ENCODE measurements at regions not wholly inside any gene's neighbourhood (a gene's known extent, or its start where the extent isn't known, plus 50 kb on each side); places are given as distances from the start of the nearest gene placed in this dataset.

- ATAC-seq: no peak; the same call in 2 of the 3 replicates
- TF ChIP-seq ZNF8 (CRISPR knock-in tag; IDR thresholded peaks at IDR 0.05): no peak
- no peak for TF ChIP-seq OSR1 (CRISPR knock-in tag; IDR thresholded peaks at IDR 0.05)
- TF ChIP-seq ZC3H10 (CRISPR knock-in tag; IDR thresholded peaks at IDR 0.05): no peak
- no peak for TF ChIP-seq CSDC2 (CRISPR knock-in tag; IDR thresholded peaks at IDR 0.05)
- TF ChIP-seq ISL1 (CRISPR knock-in tag; IDR thresholded peaks at IDR 0.05): no peak
- TF ChIP-seq ARNTL (CRISPR knock-in tag; IDR thresholded peaks at IDR 0.05; ENCODE audit: borderline replicate concordance, low read depth): no peak
- no peak for TF ChIP-seq CSRNP3 (CRISPR knock-in tag; IDR thresholded peaks at IDR 0.05)
- TF ChIP-seq ZFP30 (CRISPR knock-in tag; IDR thresholded peaks at IDR 0.05): no peak
- no peak for TF ChIP-seq PATZ1 (CRISPR knock-in tag; IDR thresholded peaks at IDR 0.05; ENCODE audit: borderline replicate concordance)
- no peak for TF ChIP-seq SNAI2 (CRISPR knock-in tag; IDR thresholded peaks at IDR 0.05)
- no peak for TF ChIP-seq BACH2 (CRISPR knock-in tag; IDR thresholded peaks at IDR 0.05; ENCODE audit: borderline replicate concordance)
- TF ChIP-seq POU6F1 (CRISPR knock-in tag; IDR thresholded peaks at IDR 0.05; ENCODE audit: borderline replicate concordance, low read depth): no peak
- TF ChIP-seq GLIS3 (CRISPR knock-in tag; IDR thresholded peaks at IDR 0.05): no peak
These were observed 254.7 kb downstream of the NFATC2 start for GRCh38 chr20:51287628-51288413.

- TF ChIP-seq POU6F1 (CRISPR knock-in tag; IDR thresholded peaks at IDR 0.05; ENCODE audit: borderline replicate concordance, low read depth) (no peak), CSDC2 (CRISPR knock-in tag; IDR thresholded peaks at IDR 0.05) (no peak), ZFP30 (CRISPR knock-in tag; IDR thresholded peaks at IDR 0.05) (no peak), RARB (CRISPR knock-in tag; IDR thresholded peaks at IDR 0.05) (no peak), TOX (CRISPR knock-in tag; IDR thresholded peaks at IDR 0.05; ENCODE audit: borderline replicate concordance) (no peak)
These were observed 255.8 kb downstream of the NFATC2 start for GRCh38 chr20:51286758-51287157.

GRCh38 chr20:51285684-51286083, 256.8 kb downstream of the NFATC2 start:
- ATAC-seq: no peak
- TF ChIP-seq PPARA (CRISPR knock-in tag; IDR thresholded peaks at IDR 0.05; ENCODE audit: borderline replicate concordance) (no peak), SNAI2 (CRISPR knock-in tag; IDR thresholded peaks at IDR 0.05) (no peak), CSDC2 (CRISPR knock-in tag; IDR thresholded peaks at IDR 0.05) (no peak), ISL1 (CRISPR knock-in tag; IDR thresholded peaks at IDR 0.05) (no peak), ZNF8 (CRISPR knock-in tag; IDR thresholded peaks at IDR 0.05) (no peak), PATZ1 (CRISPR knock-in tag; IDR thresholded peaks at IDR 0.05; ENCODE audit: borderline replicate concordance) (no peak), ARNTL (CRISPR knock-in tag; IDR thresholded peaks at IDR 0.05; ENCODE audit: borderline replicate concordance, low read depth) (no peak), ZC3H10 (CRISPR knock-in tag; IDR thresholded peaks at IDR 0.05) (no peak), POU6F1 (CRISPR knock-in tag; IDR thresholded peaks at IDR 0.05; ENCODE audit: borderline replicate concordance, low read depth) (no peak), RARB (CRISPR knock-in tag; IDR thresholded peaks at IDR 0.05) (no peak), ZFP30 (CRISPR knock-in tag; IDR thresholded peaks at IDR 0.05) (no peak), ZFP3 (CRISPR knock-in tag; IDR thresholded peaks at IDR 0.05) (no peak), OSR1 (CRISPR knock-in tag; IDR thresholded peaks at IDR 0.05) (no peak), BACH2 (CRISPR knock-in tag; IDR thresholded peaks at IDR 0.05; ENCODE audit: borderline replicate concordance) (no peak), ZNF565 (CRISPR knock-in tag; conservative IDR thresholded peaks at IDR 0.05; ENCODE audit: low read depth) (no peak), CSRNP3 (CRISPR knock-in tag; IDR thresholded peaks at IDR 0.05) (no peak), GLIS3 (CRISPR knock-in tag; IDR thresholded peaks at IDR 0.05) (no peak), ZNF70 (CRISPR knock-in tag; IDR thresholded peaks at IDR 0.05) (no peak)

More at GRCh38 chr20:51286758-51287157, 255.8 kb downstream of the NFATC2 start:
- no peak for ATAC-seq

Measured in SK-N-SH treated with all-trans-retinoic acid at 6 μM for 48 hours (cell line).